Cardiac muscle cell (in vitro differentiated cells and primary cell): ENCODE measurements at regions not wholly inside any gene's neighbourhood (a gene's known extent, or its start where the extent isn't known, plus 50 kb on each side); places are given as distances from the start of the nearest gene placed in this dataset.
"Not testable (repeated sequence)": the region's sequence is repeated elsewhere in the genome, so short reads cannot be mapped to it uniquely, and the experiment has no call there.

ENCODE experiments used
- DNase-seq, 2 donors: peaks; one replicate each; pipeline versions ENCODE4 v3.0.0 to v3.0.0-alpha.2; 2010 to 2017; ENCODE audit warnings: low read depth in 1 of 2, low spot score in 1 of 2
- H3K27ac ChIP-seq: fragments of 200-600 bp; sonication (generic); 2 replicates; pipeline ENCODE4 v1.5.1; 2016
- H3K27me3 ChIP-seq: fragments of 200-600 bp; sonication (generic); 2 replicates; pipeline ENCODE4 v1.6.0; 2016; ENCODE audit warnings: control low read depth
- H3K36me3 ChIP-seq: fragments of 200-600 bp; sonication (generic); 2 replicates; pipeline ENCODE4 v1.5.1; 2016; ENCODE audit warnings: control low read depth
- H3K4me1 ChIP-seq: fragments of 200-600 bp; sonication (generic); 2 replicates; pipeline ENCODE4 v1.8.1; 2017; ENCODE audit warnings: low read depth, mild to moderate bottlenecking, mixed run types
- H3K4me3 ChIP-seq: fragments of 200-600 bp; sonication (generic); 2 replicates; pipeline ENCODE4 v1.5.1; 2016; ENCODE audit warnings: mild to moderate bottlenecking
- H3K9me3 ChIP-seq: fragments of 200-600 bp; sonication (generic); 2 replicates; pipeline ENCODE4 v1.5.1; 2017; ENCODE audit warnings: low read depth, mild to moderate bottlenecking, control low read depth
- TF ChIP-seq, protein P1 (sequence below): IDR thresholded peaks from 2 replicates; pipeline ENCODE4 v1.5.1; 2012; ENCODE audit warnings: low read depth, mild to moderate bottlenecking, low read length

- no peaks in the 10 kb centered on the region for H3K27me3 ChIP-seq
- H3K36me3 ChIP-seq: no peaks in the 10 kb centered on the region
- H3K4me3 ChIP-seq: no peak overlapping the region
- no peak overlapping the region for H3K27ac ChIP-seq
- TF ChIP-seq, protein P1, sequence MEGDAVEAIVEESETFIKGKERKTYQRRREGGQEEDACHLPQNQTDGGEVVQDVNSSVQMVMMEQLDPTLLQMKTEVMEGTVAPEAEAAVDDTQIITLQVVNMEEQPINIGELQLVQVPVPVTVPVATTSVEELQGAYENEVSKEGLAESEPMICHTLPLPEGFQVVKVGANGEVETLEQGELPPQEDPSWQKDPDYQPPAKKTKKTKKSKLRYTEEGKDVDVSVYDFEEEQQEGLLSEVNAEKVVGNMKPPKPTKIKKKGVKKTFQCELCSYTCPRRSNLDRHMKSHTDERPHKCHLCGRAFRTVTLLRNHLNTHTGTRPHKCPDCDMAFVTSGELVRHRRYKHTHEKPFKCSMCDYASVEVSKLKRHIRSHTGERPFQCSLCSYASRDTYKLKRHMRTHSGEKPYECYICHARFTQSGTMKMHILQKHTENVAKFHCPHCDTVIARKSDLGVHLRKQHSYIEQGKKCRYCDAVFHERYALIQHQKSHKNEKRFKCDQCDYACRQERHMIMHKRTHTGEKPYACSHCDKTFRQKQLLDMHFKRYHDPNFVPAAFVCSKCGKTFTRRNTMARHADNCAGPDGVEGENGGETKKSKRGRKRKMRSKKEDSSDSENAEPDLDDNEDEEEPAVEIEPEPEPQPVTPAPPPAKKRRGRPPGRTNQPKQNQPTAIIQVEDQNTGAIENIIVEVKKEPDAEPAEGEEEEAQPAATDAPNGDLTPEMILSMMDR: no peak
- no peaks in the 10 kb centered on the region for H3K4me1 ChIP-seq
- DNase-seq: no peak
- no peaks in the 10 kb centered on the region for H3K9me3 ChIP-seq
Observed at GRCh38 chr6:71088166-71088565, 131.3 kb upstream of the B3GAT2 start.

GRCh38 chr6:71090217-71090616, 133.4 kb upstream of the B3GAT2 start:
- no peaks in the 10 kb centered on the region for H3K4me1 ChIP-seq
- TF ChIP-seq, protein P1: no peak
- no peak for DNase-seq
- H3K4me3 ChIP-seq: no peak overlapping the region
- H3K27ac ChIP-seq: no peak overlapping the region
- no peaks in the 10 kb centered on the region for H3K36me3 ChIP-seq
- no peaks in the 10 kb centered on the region for H3K9me3 ChIP-seq
- H3K27me3 ChIP-seq: no peaks in the 10 kb centered on the region

DNA sequence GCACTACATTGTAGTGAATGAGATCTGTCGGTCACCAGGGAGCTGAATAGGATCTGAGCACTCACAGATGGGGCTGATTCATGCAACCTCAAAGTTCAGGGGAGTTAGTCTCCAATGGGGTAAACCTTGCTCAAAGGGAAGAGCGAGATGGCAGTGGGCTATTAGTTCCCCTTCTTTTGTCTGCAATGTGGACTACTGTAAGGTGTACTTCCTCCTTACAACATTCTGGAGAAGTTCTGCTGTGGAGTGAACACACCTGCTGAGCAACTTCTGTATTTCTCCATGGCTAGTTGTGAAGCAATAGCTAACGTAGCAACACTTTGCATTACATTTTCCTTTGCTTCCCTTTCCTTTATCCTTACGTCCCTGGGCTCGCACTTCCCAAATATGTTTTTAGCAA, 134.3 kb upstream of the B3GAT2 start:
- DNase-seq: no peak
- Histone ChIP-seq H3K36me3 (no peaks in the 10 kb centered on the region), H3K4me3 (no peak overlapping the region), H3K4me1 (no peaks in the 10 kb centered on the region), H3K27ac (no peak overlapping the region), H3K27me3 (no peaks in the 10 kb centered on the region), H3K9me3 (no peaks in the 10 kb centered on the region)
- TF ChIP-seq, protein P1: no peak

DNA sequence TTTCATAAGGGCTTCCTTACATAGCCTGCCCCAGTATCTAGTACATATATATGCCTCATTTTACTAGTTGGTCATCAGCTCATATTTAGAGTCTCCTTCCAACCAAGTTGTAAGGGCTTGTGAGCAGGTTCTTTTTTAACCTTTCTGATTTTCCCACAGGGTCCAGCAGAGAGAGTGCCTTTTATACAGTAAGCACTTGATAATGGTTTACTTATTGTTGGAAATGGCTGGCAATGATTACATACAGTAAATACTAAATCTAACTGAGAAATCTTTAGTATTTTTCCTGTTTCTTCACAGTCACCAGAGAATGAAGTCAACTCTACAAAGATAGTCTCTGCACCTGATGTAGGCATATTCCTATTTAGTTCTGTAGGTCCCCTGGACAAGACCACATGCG, 135.1 kb upstream of the B3GAT2 start:
- no peak for DNase-seq
- no peaks in the 10 kb centered on the region for H3K27me3 ChIP-seq
- TF ChIP-seq, protein P1: no peak
- H3K4me1 ChIP-seq: no peaks in the 10 kb centered on the region
- no peaks in the 10 kb centered on the region for H3K36me3 ChIP-seq
- no peaks in the 10 kb centered on the region for H3K9me3 ChIP-seq
- H3K4me3 ChIP-seq: no peak overlapping the region
- H3K27ac ChIP-seq: no peak overlapping the region

DNA sequence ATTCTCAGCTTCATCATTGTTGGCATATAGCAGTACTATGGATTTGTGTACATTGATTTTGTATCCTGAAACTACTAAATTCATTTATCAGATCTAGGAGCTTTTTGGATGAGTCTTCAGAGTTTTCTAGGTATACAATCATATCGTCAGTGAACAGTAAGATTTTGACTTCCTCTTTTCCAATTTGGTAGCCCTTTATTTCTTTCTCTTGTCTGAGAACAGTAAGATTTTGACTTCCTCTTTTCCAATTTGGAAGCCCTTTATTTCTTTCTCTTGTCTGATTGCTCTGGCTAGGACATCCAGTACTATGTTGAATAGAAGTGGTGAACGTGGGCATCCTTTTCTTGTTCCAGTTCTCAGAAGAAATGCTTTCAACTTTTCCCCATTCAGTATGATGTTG, 140.4 kb upstream of the B3GAT2 start:
- H3K36me3 ChIP-seq, DNase-seq, H3K4me3 ChIP-seq: not testable (repeated sequence)

DNA sequence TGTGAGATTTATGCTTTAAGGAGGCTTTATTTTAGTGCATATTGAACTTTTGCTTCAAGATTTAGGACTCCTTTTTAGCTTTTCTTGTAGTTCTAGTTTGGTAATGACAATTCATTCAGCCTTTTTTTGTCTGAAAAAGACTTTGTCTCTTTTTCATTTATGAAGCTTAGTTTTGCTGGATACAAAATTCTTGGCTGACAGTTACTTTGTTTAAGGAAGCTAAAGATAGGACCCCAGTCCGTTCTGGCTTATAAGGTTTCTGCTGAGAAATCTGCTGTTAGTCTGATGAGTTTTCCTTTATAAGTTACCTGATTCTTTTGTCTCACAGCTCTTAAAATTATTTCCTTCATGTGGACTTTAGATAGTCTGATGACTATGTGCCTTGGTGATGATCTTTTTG, 142.8 kb upstream of the B3GAT2 start:
- H3K4me3 ChIP-seq: no peak overlapping the region
- H3K27ac ChIP-seq: no peak overlapping the region

More for the DNA sequence above, 140.4 kb upstream of the B3GAT2 start:
- H3K4me1 ChIP-seq, H3K9me3 ChIP-seq, H3K27ac ChIP-seq, H3K27me3 ChIP-seq: not testable (repeated sequence)

More for the DNA sequence above, 142.8 kb upstream of the B3GAT2 start:
- no peaks in the 10 kb centered on the region for H3K9me3 ChIP-seq
- no peaks in the 10 kb centered on the region for H3K4me1 ChIP-seq
- H3K36me3 ChIP-seq: no peaks in the 10 kb centered on the region
- no peak for DNase-seq
- no peaks in the 10 kb centered on the region for H3K27me3 ChIP-seq
- TF ChIP-seq, protein P1: no peak
